ENCODE measurements at regions not wholly inside any gene's neighbourhood (a gene's known extent, or its start where the extent isn't known, plus 50 kb on each side); places are given as distances from the start of the nearest gene placed in this dataset.

DNA sequence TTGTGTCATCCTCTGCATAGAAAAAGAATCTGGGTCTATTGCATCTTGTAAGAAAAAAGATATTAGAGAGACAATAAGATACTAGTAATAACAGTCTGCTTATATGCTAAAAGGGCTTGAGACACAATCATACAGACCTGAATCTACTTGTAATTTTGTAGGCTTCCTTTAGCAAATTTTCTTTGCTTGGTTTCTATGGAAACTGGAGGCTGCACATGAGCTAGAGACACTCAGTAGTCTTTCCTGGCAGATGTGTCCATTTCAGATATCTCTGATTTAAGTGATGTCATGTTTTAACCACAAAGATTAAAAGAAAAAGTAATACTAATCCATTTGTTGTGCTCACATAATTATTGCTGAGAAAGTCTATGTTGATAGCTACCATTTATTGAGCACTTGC is 123.9 kb upstream of the GNAO1 start:
- no peak for TF ChIP-seq TARDBP (IDR thresholded peaks at IDR 0.05)
- no peak for TF ChIP-seq BHLHE40 (IDR thresholded peaks at IDR 0.05; ENCODE audit: borderline replicate concordance)
- TF ChIP-seq L3MBTL2 (conservative IDR thresholded peaks at IDR 0.05): no peak
- TF ChIP-seq ZNF384 (IDR thresholded peaks at IDR 0.05): no peak
- TF ChIP-seq FOXK2 (IDR thresholded peaks at IDR 0.05): no peak
- TF ChIP-seq ELF4 (IDR thresholded peaks at IDR 0.05): no peak
- no peak for TF ChIP-seq SP1 (IDR thresholded peaks at IDR 0.05)
- no peak for TF ChIP-seq FOXM1 (IDR thresholded peaks at IDR 0.05; ENCODE audit: borderline replicate concordance)
- TF ChIP-seq SUZ12 (IDR thresholded peaks at IDR 0.05): no peak
- TF ChIP-seq NFRKB (IDR thresholded peaks at IDR 0.05): no peak
- no peak for TF ChIP-seq PKNOX1 (IDR thresholded peaks at IDR 0.05)
- no peak for TF ChIP-seq HDGF (IDR thresholded peaks at IDR 0.05; ENCODE audit: borderline replicate concordance)
- TF ChIP-seq CTBP1 (IDR thresholded peaks at IDR 0.05; ENCODE audit: borderline replicate concordance): no peak
- TF ChIP-seq FOXA1 (IDR thresholded peaks at IDR 0.05): no peak

Data from HEK293T (cell line).